Middle frontal gyrus (tissue), 1 donor: ENCODE measurements at regions not wholly inside any gene's neighbourhood (a gene's known extent, or its start where the extent isn't known, plus 50 kb on each side); places are given as distances from the start of the nearest gene placed in this dataset.

ENCODE experiments used
- DNase-seq: peaks from one replicate; pipeline ENCODE4 v3.0.0-alpha.2; 2015; ENCODE audit warnings: low spot score; ENCODE audit errors: extremely low spot score

GRCh38 chr2:2748399-2749205 is 417.5 kb upstream of the MYT1L start:
- no peak for DNase-seq

- DNase-seq: no peak
Measured at GRCh38 chr2:2747797-2748301, 416.8 kb upstream of the MYT1L start.

- no peak for DNase-seq
Measured at GRCh38 chr2:2746731-2747130, 415.7 kb upstream of the MYT1L start.

- no peak for DNase-seq
Measured at GRCh38 chr2:2744958-2745715, 414.1 kb upstream of the MYT1L start.

- no peak for DNase-seq
Measured at GRCh38 chr2:2744107-2744506, 413.0 kb upstream of the MYT1L start.

GRCh38 chr2:2743164-2743571 is 412.1 kb upstream of the MYT1L start:
- peak; percentile 73 for DNase-seq

GRCh38 chr2:2742726-2743125 is 411.7 kb upstream of the MYT1L start:
- no peak for DNase-seq

- DNase-seq: no peak
Measured at GRCh38 chr2:2740238-2740775, 409.2 kb upstream of the MYT1L start.

GRCh38 chr2:2739231-2739795 is 408.2 kb upstream of the MYT1L start:
- no peak for DNase-seq

GRCh38 chr2:2738684-2739083 is 407.6 kb upstream of the MYT1L start:
- no peak for DNase-seq

GRCh38 chr2:2738276-2738675 is 407.2 kb upstream of the MYT1L start:
- no peak for DNase-seq

- DNase-seq: no peak
Measured at GRCh38 chr2:2735041-2735440, 404.0 kb upstream of the MYT1L start.

GRCh38 chr2:2734308-2734707 is 403.2 kb upstream of the MYT1L start:
- no peak for DNase-seq

- no peak for DNase-seq
Measured at GRCh38 chr2:2733818-2734217, 402.7 kb upstream of the MYT1L start.

GRCh38 chr2:2732331-2733119 is 401.4 kb upstream of the MYT1L start:
- no peak for DNase-seq

GRCh38 chr2:2731816-2732284 is 400.8 kb upstream of the MYT1L start:
- DNase-seq: no peak

GRCh38 chr2:2731101-2731815 is 400.2 kb upstream of the MYT1L start:
- no peak for DNase-seq

GRCh38 chr2:2730301-2730833 is 399.3 kb upstream of the MYT1L start:
- no peak for DNase-seq

- no peak for DNase-seq
Measured at GRCh38 chr2:2729246-2729645, 398.2 kb upstream of the MYT1L start.

GRCh38 chr2:2728635-2729034 is 397.6 kb upstream of the MYT1L start:
- DNase-seq: no peak
